ENCODE measurements at regions not wholly inside any gene's neighbourhood (a gene's known extent, or its start where the extent isn't known, plus 50 kb on each side); places are given as distances from the start of the nearest gene placed in this dataset.

GRCh38 chr2:21281791-21282514 is 158.2 kb downstream of the TDRD15 start:
- DNase-seq (ENCODE audit: low read depth) = no peak

- DNase-seq (ENCODE audit: low read depth) = no peak
Measured at GRCh38 chr2:21282515-21282898, 158.7 kb downstream of the TDRD15 start.

GRCh38 chr2:21288299-21288698 is 164.5 kb downstream of the TDRD15 start:
- DNase-seq (ENCODE audit: low read depth) = no peak

- DNase-seq (ENCODE audit: low read depth) = no peak
Measured at GRCh38 chr2:21288739-21289520, 165.2 kb downstream of the TDRD15 start.

GRCh38 chr2:21289551-21289950 is 165.8 kb downstream of the TDRD15 start:
- no peak for DNase-seq (ENCODE audit: low read depth)

GRCh38 chr2:21289989-21290388 is 166.2 kb downstream of the TDRD15 start:
- no peak for DNase-seq (ENCODE audit: low read depth)

GRCh38 chr2:21291426-21291825 is 167.7 kb downstream of the TDRD15 start:
- no peak for DNase-seq (ENCODE audit: low read depth)

- no peak for DNase-seq (ENCODE audit: low read depth)
Measured at GRCh38 chr2:21294446-21294845, 170.7 kb downstream of the TDRD15 start.

- no peak for DNase-seq (ENCODE audit: low read depth)
Measured at GRCh38 chr2:21299411-21299810, 175.6 kb downstream of the TDRD15 start.

- no peak for DNase-seq (ENCODE audit: low read depth)
Measured at GRCh38 chr2:21301871-21302455, 178.2 kb downstream of the TDRD15 start.

- no peak for DNase-seq (ENCODE audit: low read depth)
Measured at GRCh38 chr2:21303876-21304275, 180.1 kb downstream of the TDRD15 start.

GRCh38 chr2:21305581-21305980 is 181.8 kb downstream of the TDRD15 start:
- no peak for DNase-seq (ENCODE audit: low read depth)

- DNase-seq (ENCODE audit: low read depth) = no peak
Measured at GRCh38 chr2:21306235-21306634, 182.5 kb downstream of the TDRD15 start.

- no peak for DNase-seq (ENCODE audit: low read depth)
Measured at GRCh38 chr2:21307037-21307436, 183.3 kb downstream of the TDRD15 start.

GRCh38 chr2:21310493-21310892 is 186.7 kb downstream of the TDRD15 start:
- no peak for DNase-seq (ENCODE audit: low read depth)

GRCh38 chr2:21314322-21314835 is 190.6 kb downstream of the TDRD15 start:
- no peak for DNase-seq (ENCODE audit: low read depth)

- no peak for DNase-seq (ENCODE audit: low read depth)
Measured at GRCh38 chr2:21317131-21317530, 193.4 kb downstream of the TDRD15 start.

- no peak for DNase-seq (ENCODE audit: low read depth)
Measured at GRCh38 chr2:21318263-21318662, 194.5 kb downstream of the TDRD15 start.

- no peak for DNase-seq (ENCODE audit: low read depth)
Measured at GRCh38 chr2:21326152-21326551, 202.4 kb downstream of the TDRD15 start.

GRCh38 chr2:21328177-21328576 is 204.4 kb downstream of the TDRD15 start:
- DNase-seq (ENCODE audit: low read depth) = no peak

- no peak for DNase-seq (ENCODE audit: low read depth)
Measured at GRCh38 chr2:21330786-21331391, 207.1 kb downstream of the TDRD15 start.

- DNase-seq (ENCODE audit: low read depth) = no peak
Measured at GRCh38 chr2:21331625-21332370, 208.0 kb downstream of the TDRD15 start.
